ENCODE measurements at regions not wholly inside any gene's neighbourhood (a gene's known extent, or its start where the extent isn't known, plus 50 kb on each side); places are given as distances from the start of the nearest gene placed in this dataset.

DNA sequence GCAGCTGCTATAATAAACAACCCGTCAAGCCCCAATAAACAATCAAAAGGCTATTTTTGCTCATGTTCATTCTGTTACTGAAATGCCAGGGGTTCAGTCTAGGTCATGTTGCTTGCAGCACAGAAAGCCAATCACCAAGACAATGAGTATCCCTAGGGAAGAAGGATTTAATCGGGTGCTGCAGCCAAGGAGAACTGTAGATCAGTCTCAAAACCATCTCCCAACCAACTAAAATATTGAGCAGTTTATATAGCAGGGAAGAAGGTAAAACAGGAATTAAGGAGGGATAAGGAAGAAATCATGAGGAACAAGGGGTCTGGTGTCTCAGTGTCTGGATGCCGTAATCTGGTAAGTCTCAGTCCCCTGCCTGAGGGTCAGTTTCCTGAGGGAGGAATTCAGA is 169.5 kb downstream of the BLID start:
- no peak overlapping the region for H3K4me3 ChIP-seq
- no peak for DNase-seq
- in situ Hi-C loops (cut with MboI; ENCODE audit: low pct_ligation_motif_present in 1 of 4, low pct_unique_long_range_greater_than_20kb in 1 of 4, low sequenced_read_pairs in 3 of 4) = no loop called here
- intact Hi-C loops (cut with DNase I; ENCODE audit: low total_unique reads) = no loop called here
- H3K9me3 ChIP-seq = no peaks in the 10 kb centered on the region
- 87 to 96% methylated on average over 3 of the region's 3 CpGs for WGBS, 2 donors (ENCODE audit: low coverage in 1 of 2)
- no peaks in the 10 kb centered on the region for H3K4me1 ChIP-seq
- H3K27me3 ChIP-seq = no peaks in the 10 kb centered on the region
- TF ChIP-seq POLR2AphosphoS5 (IDR thresholded peaks at IDR 0.05) (no peak), EP300 (IDR thresholded peaks at IDR 0.05; ENCODE audit: low read depth) (no peak), CTCF (IDR thresholded peaks at IDR 0.05) (no peak), POLR2A (IDR thresholded peaks at IDR 0.05) (no peak)
- H3K27ac ChIP-seq = no peak overlapping the region
- H3K36me3 ChIP-seq = no peaks in the 10 kb centered on the region

GRCh38 chr11:121944556-121945230 is 171.3 kb downstream of the BLID start:
- WGBS, 2 donors (ENCODE audit: low coverage in 1 of 2) = 13 to 35% methylated on average over 4 of the region's 4 CpGs
- TF ChIP-seq POLR2AphosphoS5 (IDR thresholded peaks at IDR 0.05) = no peak
- no peak for TF ChIP-seq CTCF (IDR thresholded peaks at IDR 0.05)
- TF ChIP-seq POLR2A (IDR thresholded peaks at IDR 0.05) = no peak
- no peak for TF ChIP-seq EP300 (IDR thresholded peaks at IDR 0.05; ENCODE audit: low read depth)
- H3K36me3 ChIP-seq = no peaks in the 10 kb centered on the region
- no peaks in the 10 kb centered on the region for H3K27me3 ChIP-seq
- no peak overlapping the region for H3K4me3 ChIP-seq
- no peaks in the 10 kb centered on the region for H3K9me3 ChIP-seq
- DNase-seq = no peak
- intact Hi-C loops (cut with DNase I; ENCODE audit: low total_unique reads) (no loop called here), in situ Hi-C loops (cut with MboI; ENCODE audit: low pct_ligation_motif_present in 1 of 4, low pct_unique_long_range_greater_than_20kb in 1 of 4, low sequenced_read_pairs in 3 of 4) (no loop called here)
- no peak overlapping the region for H3K27ac ChIP-seq
- H3K4me1 ChIP-seq = no peaks in the 10 kb centered on the region

DNA sequence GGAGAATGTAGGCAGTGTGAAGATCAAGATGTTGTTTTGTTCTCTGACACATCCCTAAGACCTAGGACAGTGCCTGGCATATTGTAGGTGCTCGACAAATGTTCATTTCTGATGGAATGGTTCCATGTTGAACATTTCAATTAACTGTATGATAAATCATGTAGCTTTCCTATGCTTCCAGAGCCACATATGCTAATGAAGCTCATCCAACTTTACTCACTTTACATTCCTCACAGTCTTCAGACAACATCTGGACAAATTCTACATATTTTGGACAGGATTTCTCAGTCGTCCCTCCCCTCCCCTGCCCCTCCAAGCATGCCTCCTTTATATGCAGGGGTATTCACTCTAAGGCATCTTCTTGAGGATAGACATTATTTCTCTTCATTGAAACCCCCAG is 177.9 kb downstream of the BLID start:
- WGBS, 2 donors (ENCODE audit: low coverage in 1 of 2) = 43 to 52% methylated on average over 2 of the region's 2 CpGs
- no peak for TF ChIP-seq EP300 (IDR thresholded peaks at IDR 0.05; ENCODE audit: low read depth)
- no peak for TF ChIP-seq POLR2AphosphoS5 (IDR thresholded peaks at IDR 0.05)
- TF ChIP-seq POLR2A (IDR thresholded peaks at IDR 0.05) = no peak
- TF ChIP-seq CTCF (IDR thresholded peaks at IDR 0.05) = no peak
- no peak overlapping the region for H3K4me3 ChIP-seq
- H3K4me1 ChIP-seq = no peaks in the 10 kb centered on the region
- in situ Hi-C loops (cut with MboI; ENCODE audit: low pct_ligation_motif_present in 1 of 4, low pct_unique_long_range_greater_than_20kb in 1 of 4, low sequenced_read_pairs in 3 of 4) (no loop called here), intact Hi-C loops (cut with DNase I; ENCODE audit: low total_unique reads) (no loop called here)
- no peaks in the 10 kb centered on the region for H3K27me3 ChIP-seq
- no peaks in the 10 kb centered on the region for H3K36me3 ChIP-seq
- no peak for DNase-seq
- no peak overlapping the region for H3K27ac ChIP-seq
- H3K9me3 ChIP-seq = no peaks in the 10 kb centered on the region

DNA sequence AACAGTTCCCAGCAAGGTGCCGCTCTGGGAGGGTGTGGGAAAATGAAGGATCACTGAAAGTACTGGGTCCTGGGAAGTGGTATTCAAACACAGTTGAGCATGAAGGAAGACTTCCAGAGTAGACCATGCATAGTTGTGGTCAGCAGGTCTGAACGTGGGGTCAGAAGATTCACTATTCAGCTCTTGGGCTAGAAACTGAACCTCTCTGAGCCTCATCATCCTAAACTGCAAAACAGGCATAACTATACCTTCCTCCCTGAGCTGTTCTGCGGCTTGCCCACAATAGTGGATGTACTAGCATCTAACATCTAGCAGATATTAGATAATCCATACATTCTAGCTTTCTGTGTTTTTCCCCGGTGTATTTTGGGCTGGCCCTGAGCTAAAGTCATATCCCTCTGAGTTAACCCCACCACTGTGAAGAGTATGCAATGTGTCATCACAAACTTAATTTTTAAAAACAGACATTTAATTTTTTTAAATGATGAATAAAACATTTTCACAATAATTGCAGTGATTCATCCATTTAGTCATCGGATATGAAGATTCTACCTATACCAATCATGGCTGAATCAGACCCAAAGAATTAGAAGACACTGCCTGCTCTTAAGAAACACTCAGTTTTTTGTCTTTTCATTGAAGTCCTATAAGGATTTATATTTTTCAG is 179.1 kb downstream of the BLID start:
- Histone ChIP-seq H3K9me3 (no peaks in the 10 kb centered on the region), H3K27me3 (no peaks in the 10 kb centered on the region), H3K4me3 (no peak overlapping the region), H3K36me3 (no peaks in the 10 kb centered on the region), H3K27ac (no peak overlapping the region), H3K4me1 (no peaks in the 10 kb centered on the region)
- TF ChIP-seq CTCF (IDR thresholded peaks at IDR 0.05) (no peak), POLR2A (IDR thresholded peaks at IDR 0.05) (no peak), POLR2AphosphoS5 (IDR thresholded peaks at IDR 0.05) (no peak), EP300 (IDR thresholded peaks at IDR 0.05; ENCODE audit: low read depth) (no peak)
- no peak for DNase-seq
- intact Hi-C loops (cut with DNase I; ENCODE audit: low total_unique reads) (no loop called here), in situ Hi-C loops (cut with MboI; ENCODE audit: low pct_ligation_motif_present in 1 of 4, low pct_unique_long_range_greater_than_20kb in 1 of 4, low sequenced_read_pairs in 3 of 4) (no loop called here)
- WGBS, 2 donors (ENCODE audit: low coverage in 1 of 2) = 67 to 69% methylated on average over 3 to 5 of the region's 5 CpGs

All from transverse colon (tissue), 4 donors.